Gastrocnemius medialis (tissue), 4 donors: ENCODE measurements at regions not wholly inside any gene's neighbourhood (a gene's known extent, or its start where the extent isn't known, plus 50 kb on each side); places are given as distances from the start of the nearest gene placed in this dataset.

ENCODE experiments used
- ATAC-seq, 2 donors: fragments of 150-250 bp; one replicate each; pipeline ENCODE4 v1.9.1; 2016
- DNase-seq, 2 donors: peaks; one replicate each; pipeline ENCODE4 v3.0.0-alpha.2; 2019
- H3K27ac ChIP-seq, 4 donors: fragments of 200-600 bp; sonication (generic); 1 replicate in 1 of 4; 2 replicates in 3 of 4; pipeline ENCODE4 v1.5.1; 2016 to 2018; ENCODE audit warnings: mild to moderate bottlenecking in 2 of 4, moderate library complexity in 1 of 4
- H3K27me3 ChIP-seq, 3 donors: fragments of 200-600 bp; sonication (generic) in 2 of 3; 1 replicate in 1 of 3; 2 replicates in 2 of 3; pipeline versions ENCODE4 v1.5.1 to v1.6.0; 2016 to 2019; ENCODE audit warnings: mild to moderate bottlenecking in 1 of 3, moderate library complexity in 1 of 3
- H3K36me3 ChIP-seq, 2 donors: fragments of 200-600 bp; sonication (generic) in 1 of 2; one replicate each; pipeline ENCODE4 v1.5.1; 2017 to 2018
- H3K4me1 ChIP-seq, 2 donors: fragments of 200-600 bp; sonication (generic) in 1 of 2; one replicate each; pipeline ENCODE4 v1.5.1; 2016 to 2017; ENCODE audit warnings: mild to moderate bottlenecking in 2 of 2
- H3K4me3 ChIP-seq, 4 donors: fragments of 200-600 bp; sonication (generic) in 3 of 4; 1 replicate in 1 of 4; 2 replicates in 3 of 4; pipeline ENCODE4 v1.5.1; 2016 to 2019; ENCODE audit warnings: mild to moderate bottlenecking in 2 of 4
- H3K9me3 ChIP-seq, 3 donors: fragments of 200-600 bp; sonication (generic) in 2 of 3; 1 replicate in 1 of 3; 2 replicates in 2 of 3; pipeline ENCODE4 v1.5.1; 2016 to 2019
- POLR2A ChIP-seq, 2 donors: fragments of 450-650 bp; IDR thresholded peaks; one replicate each; pipeline ENCODE4 v1.6.1; 2017; ENCODE audit warnings: antibody characterized with exemption in 2 of 2, mild to moderate bottlenecking in 2 of 2, moderate library complexity in 2 of 2
- in situ Hi-C, 4 donors: fragments of 200-750 bp; cut with MboI; loops; one replicate each; pipeline versions ENCODE4 v1.15.0 to v1.8.0; 2017; ENCODE audit warnings: low sequenced_read_pairs in 4 of 4
- intact Hi-C: fragments of 100-400 bp; cut with DNase I; formaldehyde crosslinking; loops from one replicate; pipeline ENCODE4 v1.15.1; 2023; ENCODE audit warnings: low total_unique reads
- TF ChIP-seq, protein P1 (sequence below), 5 experiments: fragments of 450-650 bp in 3 of 5; fragments of 200-600 bp in 2 of 5; sonication (generic) in 2 of 5; IDR thresholded peaks in 4 of 5; conservative IDR thresholded peaks in 1 of 5; 1 replicate in 4 of 5; 2 replicates in 1 of 5; pipeline ENCODE4 v1.5.1; 2016 to 2019; ENCODE audit warnings: antibody characterized with exemption in 5 of 5, mild to moderate bottlenecking in 3 of 5, moderate library complexity in 3 of 5

DNA sequence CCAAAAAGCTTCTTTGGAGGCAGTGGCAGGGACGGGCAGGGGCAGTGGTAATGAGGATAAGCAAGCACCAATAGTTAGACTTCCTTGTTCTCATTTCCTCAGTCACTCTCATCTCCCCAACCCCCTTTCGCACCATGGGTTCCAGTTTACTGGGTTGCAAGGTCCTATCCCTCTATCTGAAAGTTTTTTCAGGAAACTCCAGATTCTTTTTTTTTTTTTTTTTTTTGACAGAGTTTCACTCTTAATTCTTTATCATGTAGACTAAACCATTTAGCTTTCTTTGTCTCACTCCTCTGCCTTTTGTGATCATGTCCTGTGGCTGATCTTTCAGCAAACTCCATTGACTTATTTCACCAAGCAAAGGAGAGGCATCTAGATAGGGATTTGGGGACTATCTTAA, 51.4 kb upstream of the GMDS start:
- H3K9me3 ChIP-seq, result no peaks in the 10 kb centered on the region
- H3K4me1 ChIP-seq, result no peaks in the 10 kb centered on the region
- no peak overlapping the region for H3K4me3 ChIP-seq
- DNase-seq (no peak), ATAC-seq (no peak)
- intact Hi-C loops, result no loop called here
- no peaks in the 10 kb centered on the region for H3K27me3 ChIP-seq
- in situ Hi-C loops, result no loop called here
- H3K27ac ChIP-seq, result no peak overlapping the region
- TF ChIP-seq POLR2A (IDR thresholded peaks at IDR 0.05), result no peak
- TF ChIP-seq, protein P1, sequence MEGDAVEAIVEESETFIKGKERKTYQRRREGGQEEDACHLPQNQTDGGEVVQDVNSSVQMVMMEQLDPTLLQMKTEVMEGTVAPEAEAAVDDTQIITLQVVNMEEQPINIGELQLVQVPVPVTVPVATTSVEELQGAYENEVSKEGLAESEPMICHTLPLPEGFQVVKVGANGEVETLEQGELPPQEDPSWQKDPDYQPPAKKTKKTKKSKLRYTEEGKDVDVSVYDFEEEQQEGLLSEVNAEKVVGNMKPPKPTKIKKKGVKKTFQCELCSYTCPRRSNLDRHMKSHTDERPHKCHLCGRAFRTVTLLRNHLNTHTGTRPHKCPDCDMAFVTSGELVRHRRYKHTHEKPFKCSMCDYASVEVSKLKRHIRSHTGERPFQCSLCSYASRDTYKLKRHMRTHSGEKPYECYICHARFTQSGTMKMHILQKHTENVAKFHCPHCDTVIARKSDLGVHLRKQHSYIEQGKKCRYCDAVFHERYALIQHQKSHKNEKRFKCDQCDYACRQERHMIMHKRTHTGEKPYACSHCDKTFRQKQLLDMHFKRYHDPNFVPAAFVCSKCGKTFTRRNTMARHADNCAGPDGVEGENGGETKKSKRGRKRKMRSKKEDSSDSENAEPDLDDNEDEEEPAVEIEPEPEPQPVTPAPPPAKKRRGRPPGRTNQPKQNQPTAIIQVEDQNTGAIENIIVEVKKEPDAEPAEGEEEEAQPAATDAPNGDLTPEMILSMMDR (IDR thresholded peaks at IDR 0.05 in 4 of 5, conservative IDR thresholded peaks at IDR 0.05 in 1 of 5), result no peak
- no peaks in the 10 kb centered on the region for H3K36me3 ChIP-seq
